Activated CD8-positive, alpha-beta memory T cell treated with anti-CD3 and anti-CD28 coated beads, Interleukin-2, amount 10 ng/mL, durations not matched to agents 7 days and 5 days (primary cell): ENCODE measurements at regions not wholly inside any gene's neighbourhood (a gene's known extent, or its start where the extent isn't known, plus 50 kb on each side); places are given as distances from the start of the nearest gene placed in this dataset.

Experiments used
- ATAC-seq: fragments of 150-1000 bp; cut with Tn5 transposase; one replicate; pipeline ENCODE4 v1.10.0; 2021; ENCODE audit warnings: moderate library complexity
- CTCF ChIA-PET: fragments of 350-600 bp; sonication (Branson Sonifier 250); formaldehyde crosslinking; loops from one replicate; lab custom pipeline; 2021; ENCODE audit warnings: antibody characterized with exemption; lab: Charles Lee
- DNase-seq: peaks from one replicate; pipeline ENCODE4 v3.0.0-alpha.2; 2020
- H3K27ac Mint-ChIP-seq: one replicate; pipeline ENCODE4 v1.8.0; 2021; ENCODE audit warnings: mild to moderate bottlenecking, mixed read lengths
- H3K27me3 Mint-ChIP-seq: one replicate; pipeline ENCODE4 v1.8.0; 2021; ENCODE audit warnings: mixed read lengths
- H3K36me3 Mint-ChIP-seq: one replicate; pipeline ENCODE4 v1.8.0; 2021; ENCODE audit warnings: mild to moderate bottlenecking, mixed read lengths
- H3K4me1 Mint-ChIP-seq: one replicate; pipeline ENCODE4 v1.8.0; 2021; ENCODE audit warnings: mixed read lengths
- H3K4me3 Mint-ChIP-seq: one replicate; pipeline ENCODE4 v1.8.0; 2021; ENCODE audit warnings: mild to moderate bottlenecking, moderate library complexity, mixed read lengths
- H3K9me3 Mint-ChIP-seq: one replicate; pipeline ENCODE4 v1.8.0; 2022; ENCODE audit warnings: low read depth, mixed read lengths

DNA sequence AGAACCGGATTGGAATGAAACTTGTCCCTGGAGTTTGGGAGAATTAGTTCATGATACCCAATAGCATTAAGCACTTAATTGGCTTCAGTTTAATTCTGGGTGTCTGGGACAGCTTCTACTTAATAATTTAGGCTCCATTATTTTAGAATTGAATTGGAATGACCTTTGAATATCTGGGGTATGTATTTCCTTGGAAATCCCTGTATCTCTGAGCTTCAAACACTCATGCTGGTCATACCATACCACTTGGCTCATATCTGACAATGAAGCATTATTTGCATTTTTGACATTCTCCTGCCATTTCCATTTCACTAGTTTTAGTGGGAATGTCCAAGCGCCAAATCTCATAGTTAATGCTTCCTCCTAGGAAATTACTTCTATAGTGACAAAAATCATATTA lies 393.1 kb downstream of the DIPK2A start:
- no peaks in the 10 kb centered on the region for H3K4me1 Mint-ChIP-seq
- H3K36me3 Mint-ChIP-seq, result no peaks in the 10 kb centered on the region
- H3K4me3 Mint-ChIP-seq, result no peak overlapping the region
- no peaks in the 10 kb centered on the region for H3K27me3 Mint-ChIP-seq
- DNase-seq (no peak), ATAC-seq (no peak)
- H3K27ac Mint-ChIP-seq, result no peak overlapping the region
- CTCF ChIA-PET, result no interaction called here
- H3K9me3 Mint-ChIP-seq, result peaks cover 11% of the 10 kb centered on the region

DNA sequence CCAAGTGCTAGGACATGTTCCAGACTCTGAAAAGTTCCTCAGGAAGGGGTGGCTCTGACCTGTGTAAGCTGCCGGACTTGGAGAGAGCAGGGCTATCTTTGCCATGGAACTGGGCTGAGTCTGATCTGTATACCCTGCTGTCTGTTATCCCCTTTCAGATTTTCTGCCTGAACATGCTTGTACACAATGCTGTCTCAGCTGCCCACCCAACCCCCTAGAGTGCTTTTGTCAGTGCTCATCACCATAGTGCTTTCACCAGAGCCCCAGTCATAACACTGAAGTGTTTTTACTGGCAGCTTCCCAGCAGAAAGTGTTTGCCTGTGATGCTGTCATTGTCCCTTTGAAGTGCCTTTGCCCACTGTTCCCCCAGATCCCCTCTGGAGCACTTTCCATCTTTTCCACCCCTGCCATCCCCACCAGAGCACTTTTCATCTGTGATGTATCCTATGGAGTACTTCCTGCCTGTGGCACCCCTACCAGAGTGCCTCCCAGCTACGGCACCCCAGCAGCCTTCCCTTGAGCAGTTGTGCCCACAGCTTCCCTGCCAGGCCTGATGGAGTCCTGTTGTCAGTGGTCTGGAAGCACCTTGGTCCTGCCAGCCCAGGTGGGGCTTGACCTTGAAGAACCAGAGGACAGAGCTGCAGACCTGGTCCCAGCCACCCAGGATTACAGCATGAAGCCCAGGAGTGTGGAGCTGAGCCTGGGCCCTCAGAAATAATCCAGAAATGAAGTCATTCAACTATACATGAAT lies 397.7 kb downstream of the DIPK2A start:
- H3K4me1 Mint-ChIP-seq, result no peaks in the 10 kb centered on the region
- no peak overlapping the region for H3K4me3 Mint-ChIP-seq
- H3K27me3 Mint-ChIP-seq, result no peaks in the 10 kb centered on the region
- CTCF ChIA-PET, result no interaction called here
- no peak for ATAC-seq
- H3K27ac Mint-ChIP-seq, result no peak overlapping the region
- H3K36me3 Mint-ChIP-seq, result no peaks in the 10 kb centered on the region
- DNase-seq, result no peak
- H3K9me3 Mint-ChIP-seq, result peaks cover 14% of the 10 kb centered on the region

DNA sequence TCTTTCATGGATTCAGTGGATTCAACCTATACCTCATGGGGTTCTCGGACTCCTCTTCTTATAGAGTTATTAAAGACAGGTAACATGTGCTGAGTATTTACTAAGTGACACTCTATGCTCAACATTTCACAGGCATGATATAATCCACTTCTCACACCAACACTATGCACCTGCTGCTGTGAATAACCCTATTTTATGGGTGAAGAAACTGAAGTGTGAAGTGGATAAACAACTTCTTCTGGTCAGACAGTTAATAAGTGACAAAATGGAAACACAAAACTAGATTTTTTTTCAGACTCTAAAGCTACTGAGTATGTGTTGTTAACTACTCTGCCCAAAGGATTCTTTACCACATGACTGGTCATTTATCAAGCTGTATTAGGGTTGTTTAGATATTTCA lies 403.5 kb downstream of the DIPK2A start:
- Mint-ChIP-seq H3K27me3 (no peaks in the 10 kb centered on the region), H3K27ac (no peak overlapping the region), H3K36me3 (no peaks in the 10 kb centered on the region), H3K4me1 (no peaks in the 10 kb centered on the region), H3K4me3 (no peak overlapping the region), H3K9me3 (peaks cover 4% of the 10 kb centered on the region)
- ATAC-seq (no peak), DNase-seq (no peak)
- CTCF ChIA-PET, result no interaction called here

DNA sequence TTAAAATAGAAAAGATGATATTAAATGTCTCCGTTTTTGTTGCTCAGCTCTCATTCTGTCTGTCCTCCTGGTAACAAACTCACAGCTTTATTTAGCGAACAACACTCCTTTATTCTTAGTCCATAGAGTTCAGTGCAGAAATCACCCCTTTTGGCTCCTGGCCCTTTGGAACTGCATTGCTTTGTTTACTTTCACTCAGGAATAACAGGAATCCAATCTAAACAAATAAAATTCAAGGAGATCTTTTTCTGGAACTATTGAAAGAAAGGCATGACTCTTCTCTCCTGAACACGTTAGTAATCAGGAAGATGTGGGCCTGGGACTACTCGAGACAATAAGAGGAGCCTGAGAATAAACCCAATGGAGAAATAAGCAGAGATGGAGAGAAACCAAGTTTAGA lies 409.2 kb downstream of the DIPK2A start:
- H3K9me3 Mint-ChIP-seq, result peaks cover 2% of the 10 kb centered on the region
- H3K36me3 Mint-ChIP-seq, result no peaks in the 10 kb centered on the region
- H3K4me3 Mint-ChIP-seq, result no peak overlapping the region
- CTCF ChIA-PET, result no interaction called here
- no peaks in the 10 kb centered on the region for H3K4me1 Mint-ChIP-seq
- no peak overlapping the region for H3K27ac Mint-ChIP-seq
- DNase-seq, result no peak
- H3K27me3 Mint-ChIP-seq, result no peaks in the 10 kb centered on the region
- no peak for ATAC-seq

DNA sequence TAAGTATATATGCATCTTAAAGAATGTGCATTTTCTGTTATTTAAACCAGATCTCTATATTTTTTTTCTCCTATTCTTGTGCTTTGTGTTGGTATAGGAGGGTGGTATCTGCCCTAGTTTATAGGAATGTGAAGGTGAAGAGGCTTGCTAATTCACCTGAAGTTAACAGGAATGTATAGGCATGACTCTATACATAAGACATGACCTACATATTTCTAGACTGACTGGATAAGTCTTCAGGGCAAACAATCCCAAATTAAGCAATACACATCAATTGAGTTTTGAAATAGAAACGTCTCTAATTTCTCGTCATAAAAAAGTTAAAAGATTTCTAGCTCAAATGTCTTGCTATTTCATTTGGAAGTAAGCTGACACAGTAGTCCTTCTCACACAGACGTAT lies 410.0 kb downstream of the DIPK2A start:
- no peak overlapping the region for H3K27ac Mint-ChIP-seq
- DNase-seq (no peak), ATAC-seq (no peak)
- H3K4me3 Mint-ChIP-seq, result no peak overlapping the region
- peaks cover 2% of the 10 kb centered on the region for H3K9me3 Mint-ChIP-seq
- CTCF ChIA-PET, result no interaction called here
- no peaks in the 10 kb centered on the region for H3K36me3 Mint-ChIP-seq
- no peaks in the 10 kb centered on the region for H3K4me1 Mint-ChIP-seq
- H3K27me3 Mint-ChIP-seq, result no peaks in the 10 kb centered on the region

DNA sequence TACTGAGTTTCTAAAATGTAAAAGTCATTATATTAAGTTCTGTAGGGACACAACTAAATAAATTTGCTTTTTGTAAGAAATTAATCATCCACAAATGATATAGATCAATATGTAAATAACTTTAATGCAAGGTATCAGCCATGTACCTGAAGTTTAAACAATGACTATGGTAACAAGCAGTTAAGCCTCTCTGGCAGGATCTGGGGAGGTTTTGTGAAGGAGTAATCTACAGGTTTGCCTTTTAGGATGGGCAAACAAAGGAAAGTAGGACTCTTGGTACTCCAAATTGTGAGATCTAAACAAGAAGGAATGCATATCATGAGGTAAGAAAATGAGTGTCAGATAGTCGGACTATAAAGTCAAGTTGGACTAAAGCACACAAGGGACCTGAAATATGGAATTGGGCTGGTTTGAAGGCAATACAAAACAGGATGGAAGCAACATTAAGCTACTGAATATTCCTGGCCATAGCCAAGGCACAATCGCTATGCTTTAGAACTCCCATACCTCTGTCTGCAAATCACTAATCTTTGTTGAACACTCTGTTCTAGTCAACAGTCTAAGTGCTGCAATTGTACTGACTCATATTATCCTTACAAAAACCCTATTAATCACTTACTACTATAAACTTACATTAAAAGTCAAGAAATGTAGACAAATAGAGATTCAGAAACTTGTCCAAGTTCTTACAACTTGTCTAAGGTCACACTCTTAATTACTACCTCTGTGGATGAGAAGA lies 412.8 kb downstream of the DIPK2A start:
- H3K27me3 Mint-ChIP-seq, result no peaks in the 10 kb centered on the region
- ATAC-seq, result no peak
- no peak overlapping the region for H3K4me3 Mint-ChIP-seq
- no peaks in the 10 kb centered on the region for H3K4me1 Mint-ChIP-seq
- DNase-seq, result no peak
- H3K9me3 Mint-ChIP-seq, result peaks cover 2% of the 10 kb centered on the region
- CTCF ChIA-PET, result no interaction called here
- no peak overlapping the region for H3K27ac Mint-ChIP-seq
- no peaks in the 10 kb centered on the region for H3K36me3 Mint-ChIP-seq

DNA sequence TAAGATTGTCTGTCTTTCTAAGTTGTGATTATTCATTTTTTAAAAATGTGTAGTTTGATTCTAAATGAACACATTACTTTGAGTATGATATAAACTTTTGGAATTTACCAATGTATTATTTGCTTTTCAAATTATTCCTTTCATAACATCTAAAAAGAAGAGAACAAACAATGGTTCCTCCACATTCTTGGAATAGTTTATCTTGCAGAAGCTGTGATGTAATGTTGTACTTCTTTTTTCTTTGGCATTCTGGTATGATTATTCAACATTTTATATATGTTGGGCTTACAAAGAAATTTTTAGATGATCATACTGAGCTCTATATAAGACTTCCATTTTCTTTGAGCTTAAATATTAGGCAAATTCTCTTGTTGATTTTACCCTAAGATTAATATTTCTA lies 419.2 kb downstream of the DIPK2A start:
- Mint-ChIP-seq H3K27me3 (no peaks in the 10 kb centered on the region), H3K4me1 (no peaks in the 10 kb centered on the region), H3K36me3 (no peaks in the 10 kb centered on the region), H3K9me3 (no peaks in the 10 kb centered on the region), H3K27ac (no peak overlapping the region), H3K4me3 (no peak overlapping the region)
- ATAC-seq, result no peak
- CTCF ChIA-PET, result no interaction called here
- no peak for DNase-seq

DNA sequence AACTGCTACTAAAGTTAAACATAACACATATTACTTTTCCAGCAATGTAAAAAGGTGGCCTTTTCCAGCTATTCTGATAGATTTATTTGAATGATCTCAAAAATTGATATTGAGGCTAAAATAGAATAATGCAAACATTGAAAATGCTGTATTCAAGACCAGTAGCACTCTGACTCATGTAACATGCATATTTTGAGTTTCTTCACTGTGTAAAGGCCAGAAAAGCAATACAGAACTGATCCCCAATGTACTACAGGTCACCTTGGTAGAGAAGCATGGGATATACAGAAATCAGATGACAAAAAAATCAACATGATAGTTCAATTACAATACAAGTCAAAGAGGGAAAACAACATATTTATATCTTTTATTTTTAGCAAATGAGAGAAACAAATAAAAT lies 419.6 kb downstream of the DIPK2A start:
- Mint-ChIP-seq H3K4me1 (no peaks in the 10 kb centered on the region), H3K27ac (no peak overlapping the region), H3K4me3 (no peak overlapping the region), H3K27me3 (no peaks in the 10 kb centered on the region), H3K36me3 (no peaks in the 10 kb centered on the region), H3K9me3 (no peaks in the 10 kb centered on the region)
- ATAC-seq, result no peak
- CTCF ChIA-PET, result no interaction called here
- no peak for DNase-seq

DNA sequence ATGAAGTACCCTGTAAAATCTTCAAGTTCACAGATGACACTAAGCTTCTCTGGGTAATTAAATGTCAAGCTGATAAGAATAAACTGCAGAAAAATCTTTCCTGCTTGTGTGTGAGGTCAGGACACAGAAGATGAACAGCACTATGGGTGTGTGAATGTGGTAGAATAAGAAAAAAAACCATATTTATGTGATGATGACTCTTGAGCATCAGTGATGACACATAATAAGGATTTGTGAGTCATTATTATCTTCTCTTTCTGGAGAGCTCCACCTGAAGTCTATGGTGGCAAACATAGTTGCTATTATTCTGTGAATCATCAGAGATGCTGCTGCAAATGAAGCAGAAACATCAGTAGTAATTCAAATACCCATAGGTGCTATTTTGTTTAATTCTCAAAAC lies 422.4 kb downstream of the DIPK2A start:
- no peaks in the 10 kb centered on the region for H3K4me1 Mint-ChIP-seq
- no peak overlapping the region for H3K27ac Mint-ChIP-seq
- CTCF ChIA-PET, result no interaction called here
- DNase-seq (no peak), ATAC-seq (no peak)
- no peaks in the 10 kb centered on the region for H3K27me3 Mint-ChIP-seq
- no peaks in the 10 kb centered on the region for H3K36me3 Mint-ChIP-seq
- no peaks in the 10 kb centered on the region for H3K9me3 Mint-ChIP-seq
- no peak overlapping the region for H3K4me3 Mint-ChIP-seq

DNA sequence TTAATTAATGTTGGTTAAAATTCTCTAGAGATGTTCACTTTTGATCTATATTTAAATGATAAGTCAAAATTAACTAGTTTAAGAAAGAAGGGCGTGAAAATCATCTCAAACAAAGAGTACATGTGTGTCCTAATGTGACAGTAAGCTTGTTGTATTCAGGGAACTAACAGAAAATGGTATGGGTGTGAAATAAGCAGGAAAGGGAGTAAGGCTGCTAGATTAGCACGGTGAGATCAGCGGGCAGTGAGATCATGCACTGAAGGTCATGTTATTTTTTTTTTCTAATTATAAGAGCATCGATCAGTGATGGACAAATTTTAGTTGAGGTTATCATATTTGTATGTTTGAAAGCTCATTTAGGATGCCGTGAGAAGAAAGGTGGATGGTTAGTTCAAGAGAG lies 430.8 kb downstream of the DIPK2A start:
- Mint-ChIP-seq H3K4me3 (no peak overlapping the region), H3K9me3 (peaks cover 4% of the 10 kb centered on the region)
- CTCF ChIA-PET, result no interaction called here

DNA sequence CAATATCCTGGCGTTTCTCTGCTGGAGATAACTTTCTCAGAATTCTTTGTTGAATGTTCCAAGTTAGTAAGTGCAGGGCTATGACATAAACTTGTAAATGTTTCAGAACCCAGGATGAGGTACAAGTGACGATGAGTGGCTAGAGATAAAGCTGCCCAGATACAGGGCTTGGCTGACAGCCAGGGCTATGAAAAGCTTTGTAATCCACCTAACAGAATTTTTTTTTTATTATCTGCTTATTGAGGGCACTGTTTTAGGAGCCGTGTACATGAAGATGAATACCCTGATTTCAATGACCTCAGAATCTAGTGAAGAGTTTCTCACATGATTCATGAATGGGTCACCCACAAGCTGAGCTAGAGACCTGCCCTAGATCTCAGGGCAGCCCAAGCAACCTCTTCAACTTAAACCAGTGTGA lies 431.4 kb downstream of the DIPK2A start:
- no peak overlapping the region for H3K27ac Mint-ChIP-seq
- peaks cover 4% of the 10 kb centered on the region for H3K9me3 Mint-ChIP-seq
- ATAC-seq, result no peak
- no peaks in the 10 kb centered on the region for H3K4me1 Mint-ChIP-seq
- DNase-seq, result no peak
- H3K36me3 Mint-ChIP-seq, result no peaks in the 10 kb centered on the region
- no peaks in the 10 kb centered on the region for H3K27me3 Mint-ChIP-seq
- no peak overlapping the region for H3K4me3 Mint-ChIP-seq
- CTCF ChIA-PET, result no interaction called here

More for the DNA sequence above, 430.8 kb downstream of the DIPK2A start:
- no peak for DNase-seq
- Mint-ChIP-seq H3K27me3 (no peaks in the 10 kb centered on the region), H3K36me3 (no peaks in the 10 kb centered on the region), H3K27ac (no peak overlapping the region), H3K4me1 (no peaks in the 10 kb centered on the region)
- ATAC-seq, result no peak

DNA sequence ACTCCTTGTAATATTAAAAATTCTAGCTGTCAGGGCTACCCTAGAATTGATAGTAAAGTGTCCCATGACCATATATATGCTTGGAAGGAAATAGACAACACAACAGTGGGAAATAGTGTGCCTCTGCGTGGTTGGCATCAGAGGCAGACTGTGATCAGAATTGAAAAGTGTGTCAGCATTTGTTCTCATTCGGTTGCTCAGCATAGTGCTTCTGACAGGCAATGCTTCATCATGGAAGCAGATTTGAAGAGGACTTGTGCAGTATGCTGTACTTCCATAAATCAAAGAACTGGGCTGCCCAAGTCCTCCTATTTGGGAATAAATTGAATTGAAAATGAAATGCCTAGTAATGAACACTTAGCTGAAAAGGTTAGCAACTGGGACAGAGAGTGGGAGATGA lies 435.7 kb downstream of the DIPK2A start:
- DNase-seq (no peak), ATAC-seq (no peak)
- Mint-ChIP-seq H3K4me1 (no peaks in the 10 kb centered on the region), H3K9me3 (peaks cover 6% of the 10 kb centered on the region), H3K36me3 (no peaks in the 10 kb centered on the region), H3K27ac (no peak overlapping the region), H3K4me3 (no peak overlapping the region), H3K27me3 (no peaks in the 10 kb centered on the region)
- CTCF ChIA-PET, result no interaction called here

DNA sequence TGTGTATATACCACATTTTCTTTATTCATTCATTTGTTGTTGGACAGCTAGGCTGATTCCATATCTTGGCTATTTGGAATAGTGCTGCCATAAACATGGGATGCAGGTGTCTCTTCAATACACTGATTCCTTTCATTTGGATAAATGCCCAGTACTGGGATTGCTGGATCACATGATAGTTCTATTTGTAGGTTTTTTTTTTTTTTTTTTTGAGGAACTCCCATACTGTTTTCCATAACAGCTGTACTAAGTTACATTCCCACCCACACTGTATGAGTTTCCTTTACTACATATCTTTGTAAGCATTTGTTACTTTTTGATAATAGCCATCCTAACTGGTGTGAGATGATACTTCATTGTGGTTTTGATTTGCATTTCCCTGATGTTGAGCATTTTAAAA lies 437.7 kb downstream of the DIPK2A start:
- DNase-seq (no peak), ATAC-seq (no peak)
- H3K27ac Mint-ChIP-seq, result no peak overlapping the region
- peaks cover 2% of the 10 kb centered on the region for H3K9me3 Mint-ChIP-seq
- CTCF ChIA-PET, result no interaction called here
- H3K4me3 Mint-ChIP-seq, result no peak overlapping the region
- no peaks in the 10 kb centered on the region for H3K27me3 Mint-ChIP-seq
- no peaks in the 10 kb centered on the region for H3K36me3 Mint-ChIP-seq
- H3K4me1 Mint-ChIP-seq, result no peaks in the 10 kb centered on the region

DNA sequence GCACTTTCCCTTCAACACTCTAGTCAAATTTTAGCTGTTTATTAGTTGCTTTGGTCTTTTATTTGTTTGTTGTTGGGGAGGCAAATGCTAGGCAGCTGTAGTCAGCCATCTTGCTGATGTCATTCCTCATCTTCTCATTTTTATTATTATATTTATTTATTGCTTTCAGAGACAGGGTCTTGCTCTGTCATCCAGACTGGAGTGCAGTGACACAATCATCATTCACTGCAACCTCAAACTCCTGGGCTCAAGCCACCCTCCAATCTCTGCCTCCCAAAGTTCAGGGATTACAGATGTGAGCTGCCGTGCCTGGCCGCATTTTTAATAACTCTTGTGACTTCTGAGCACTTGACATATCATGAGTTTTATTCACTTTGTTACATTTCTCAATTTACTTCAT lies 441.4 kb downstream of the DIPK2A start:
- Mint-ChIP-seq H3K27me3 (no peaks in the 10 kb centered on the region), H3K4me1 (no peaks in the 10 kb centered on the region), H3K4me3 (no peak overlapping the region), H3K9me3 (peaks cover 4% of the 10 kb centered on the region), H3K36me3 (no peaks in the 10 kb centered on the region), H3K27ac (no peak overlapping the region)
- DNase-seq (no peak), ATAC-seq (no peak)
- CTCF ChIA-PET, result no interaction called here
